K562 (cell line): ENCODE measurements at regions not wholly inside any gene's neighbourhood (a gene's known extent, or its start where the extent isn't known, plus 50 kb on each side); places are given as distances from the start of the nearest gene placed in this dataset.

Experiments
- EP300 ChIP-seq: IDR thresholded peaks from 2 replicates; pipeline ENCODE4 v1.6.1; 2012; ENCODE audit warnings: low read length, improper control_type of control experiment
- LCOR ChIP-seq: sonication (generic); formaldehyde crosslinking; IDR thresholded peaks from 2 replicates; pipeline ENCODE4 v1.8.0; 2022; ENCODE audit warnings: mild to moderate bottlenecking, missing genetic modification reagents
- POLR2AphosphoS5 ChIP-seq: IDR thresholded peaks from 2 replicates; pipeline ENCODE4 v1.6.1; 2011; ENCODE audit warnings: mild to moderate bottlenecking, low read depth, low read length, moderate library complexity; ENCODE audit not compliant: control insufficient read depth, insufficient read depth
- TF ChIP-seq, protein P1 (sequence below): fragments of 250-450 bp; sonication (Bioruptor Pico); IDR thresholded peaks from 2 replicates; pipeline ENCODE4 v1.8.0; 2022; ENCODE audit warnings: moderate library complexity, mild to moderate bottlenecking, inconsistent platforms

DNA sequence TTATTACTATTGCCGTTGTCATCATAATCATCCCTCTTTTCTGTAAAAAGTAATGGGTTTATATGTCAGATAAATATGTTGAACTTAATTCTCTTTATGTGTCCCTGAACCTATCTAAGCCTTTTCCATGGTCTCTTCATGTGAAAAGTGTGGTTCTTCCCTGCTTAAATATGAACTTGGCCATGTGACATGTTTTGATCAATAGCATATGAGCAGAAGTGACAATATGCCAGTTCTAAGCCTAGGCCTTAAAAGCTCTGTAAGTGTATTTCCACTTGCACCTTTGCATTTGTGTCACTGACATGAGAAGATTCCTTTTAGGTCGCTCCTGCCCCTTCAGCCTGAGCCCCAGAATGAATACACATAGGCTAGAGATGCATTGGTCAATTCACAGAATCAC, 188.4 kb upstream of the CCN2 start:
- TF ChIP-seq EP300 = no peak
- no peak for TF ChIP-seq POLR2AphosphoS5
- TF ChIP-seq LCOR (CRISPR knock-in tag) = no peak
- TF ChIP-seq, protein P1, sequence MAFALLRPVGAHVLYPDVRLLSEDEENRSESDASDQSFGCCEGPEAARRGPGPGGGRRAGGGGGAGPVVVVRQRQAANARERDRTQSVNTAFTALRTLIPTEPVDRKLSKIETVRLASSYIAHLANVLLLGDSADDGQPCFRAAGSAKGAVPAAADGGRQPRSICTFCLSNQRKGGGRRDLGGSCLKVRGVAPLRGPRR (CRISPR knock-in tag) = no peak
